Astrocyte (in vitro differentiated cells and primary cell): ENCODE measurements at regions not wholly inside any gene's neighbourhood (a gene's known extent, or its start where the extent isn't known, plus 50 kb on each side); places are given as distances from the start of the nearest gene placed in this dataset.

Experiments
- DNase-seq: peaks from one replicate; pipeline ENCODE4 v3.0.0-alpha.2; 2010; ENCODE audit warnings: low read depth
- FAIRE-seq: peaks from 2 replicates; lab custom pipeline; 2011; peaks lifted over from hg19 to GRCh38; lab: Jason Lieb, UNC
- H2AFZ ChIP-seq: 2 replicates; pipeline ENCODE4 v1.6.0; 2012; ENCODE audit warnings: low read depth, low read length, inconsistent platforms
- H3K27ac ChIP-seq: 2 replicates; pipeline ENCODE4 v1.5.1; 2011; ENCODE audit warnings: low read depth, low read length, inconsistent platforms
- H3K27me3 ChIP-seq: 2 replicates; pipeline ENCODE4 v1.6.0; 2011; ENCODE audit warnings: low read length, inconsistent platforms; ENCODE audit not compliant: insufficient read depth
- H3K36me3 ChIP-seq: 2 replicates; pipeline ENCODE4 v1.5.1; 2011; ENCODE audit warnings: low read length, inconsistent platforms; ENCODE audit not compliant: insufficient read depth
- H3K4me1 ChIP-seq: 2 replicates; pipeline ENCODE4 v1.5.1; 2011; ENCODE audit warnings: low read length, inconsistent platforms; ENCODE audit not compliant: insufficient read depth
- H3K4me2 ChIP-seq: 2 replicates; pipeline ENCODE4 v1.6.0; 2012; ENCODE audit warnings: low read length, inconsistent platforms
- H3K4me3 ChIP-seq: 2 replicates; pipeline ENCODE4 v1.5.1; 2011; ENCODE audit warnings: low read depth, mild to moderate bottlenecking, low read length, inconsistent platforms; ENCODE audit not compliant: insufficient read depth
- H3K79me2 ChIP-seq: 2 replicates; pipeline ENCODE4 v1.6.0; 2012; ENCODE audit warnings: mild to moderate bottlenecking, low read length, inconsistent platforms; ENCODE audit not compliant: insufficient read depth
- H3K9ac ChIP-seq: 2 replicates; pipeline ENCODE4 v1.6.0; 2012; ENCODE audit warnings: mild to moderate bottlenecking, low read length, inconsistent platforms
- H3K9me3 ChIP-seq: 2 replicates; pipeline ENCODE4 v1.5.1; 2012; ENCODE audit warnings: low read depth, mild to moderate bottlenecking, low read length, inconsistent platforms; ENCODE audit not compliant: insufficient read depth
- H4K20me1 ChIP-seq: 2 replicates; pipeline ENCODE4 v1.6.0; 2012; ENCODE audit warnings: low read length, inconsistent platforms; ENCODE audit not compliant: insufficient read depth
- H3K27ac Mint-ChIP-seq: one replicate; pipeline ENCODE4 v1.8.0; 2021; ENCODE audit warnings: mild to moderate bottlenecking, mixed read lengths; ENCODE audit not compliant: unreplicated experiment
- H3K27me3 Mint-ChIP-seq: one replicate; pipeline ENCODE4 v1.8.0; 2021; ENCODE audit warnings: low read depth, mixed read lengths; ENCODE audit not compliant: unreplicated experiment
- H3K36me3 Mint-ChIP-seq: one replicate; pipeline ENCODE4 v1.8.0; 2021; ENCODE audit warnings: low read depth, mixed read lengths; ENCODE audit not compliant: unreplicated experiment
- H3K4me1 Mint-ChIP-seq: one replicate; pipeline ENCODE4 v1.8.0; 2021; ENCODE audit warnings: low read depth, mixed read lengths; ENCODE audit not compliant: unreplicated experiment
- H3K4me3 Mint-ChIP-seq: one replicate; pipeline ENCODE4 v1.8.0; 2021; ENCODE audit warnings: mild to moderate bottlenecking, moderate library complexity, mixed read lengths; ENCODE audit not compliant: unreplicated experiment
- H3K9me3 Mint-ChIP-seq: one replicate; pipeline ENCODE4 v1.8.0; 2021; ENCODE audit warnings: mild to moderate bottlenecking, mixed read lengths; ENCODE audit not compliant: unreplicated experiment
- EZH2 ChIP-seq: IDR thresholded peaks from 2 replicates; pipeline ENCODE4 v1.6.1; 2012; ENCODE audit warnings: mild to moderate bottlenecking, low read length, inconsistent platforms; ENCODE audit not compliant: insufficient read depth
- TF ChIP-seq, protein P1 (sequence below): IDR thresholded peaks from 2 replicates; pipeline ENCODE4 v1.5.1; 2011; ENCODE audit warnings: low read depth, mild to moderate bottlenecking, inconsistent platforms, low read length, moderate library complexity; ENCODE audit not compliant: insufficient read depth

- Histone ChIP-seq H3K4me3 (no peak overlapping the region), H4K20me1 (no peaks in the 10 kb centered on the region), H3K36me3 (no peaks in the 10 kb centered on the region), H3K9ac (no peak overlapping the region), H2AFZ (no peak overlapping the region), H3K4me2 (no peak overlapping the region), H3K27ac (no peak overlapping the region), H3K27me3 (no peaks in the 10 kb centered on the region), H3K79me2 (no peaks in the 10 kb centered on the region), H3K9me3 (peaks cover 4% of the 10 kb centered on the region), H3K4me1 (no peaks in the 10 kb centered on the region)
- Mint-ChIP-seq H3K27me3 (no peaks in the 10 kb centered on the region), H3K4me3 (no peak overlapping the region), H3K4me1 (no peaks in the 10 kb centered on the region), H3K36me3 (no peaks in the 10 kb centered on the region), H3K27ac (peak overlapping the region; percentile 24), H3K9me3 (peaks cover 1% of the 10 kb centered on the region)
- DNase-seq (peak; percentile 6), FAIRE-seq (no peak)
- TF ChIP-seq, protein P1, sequence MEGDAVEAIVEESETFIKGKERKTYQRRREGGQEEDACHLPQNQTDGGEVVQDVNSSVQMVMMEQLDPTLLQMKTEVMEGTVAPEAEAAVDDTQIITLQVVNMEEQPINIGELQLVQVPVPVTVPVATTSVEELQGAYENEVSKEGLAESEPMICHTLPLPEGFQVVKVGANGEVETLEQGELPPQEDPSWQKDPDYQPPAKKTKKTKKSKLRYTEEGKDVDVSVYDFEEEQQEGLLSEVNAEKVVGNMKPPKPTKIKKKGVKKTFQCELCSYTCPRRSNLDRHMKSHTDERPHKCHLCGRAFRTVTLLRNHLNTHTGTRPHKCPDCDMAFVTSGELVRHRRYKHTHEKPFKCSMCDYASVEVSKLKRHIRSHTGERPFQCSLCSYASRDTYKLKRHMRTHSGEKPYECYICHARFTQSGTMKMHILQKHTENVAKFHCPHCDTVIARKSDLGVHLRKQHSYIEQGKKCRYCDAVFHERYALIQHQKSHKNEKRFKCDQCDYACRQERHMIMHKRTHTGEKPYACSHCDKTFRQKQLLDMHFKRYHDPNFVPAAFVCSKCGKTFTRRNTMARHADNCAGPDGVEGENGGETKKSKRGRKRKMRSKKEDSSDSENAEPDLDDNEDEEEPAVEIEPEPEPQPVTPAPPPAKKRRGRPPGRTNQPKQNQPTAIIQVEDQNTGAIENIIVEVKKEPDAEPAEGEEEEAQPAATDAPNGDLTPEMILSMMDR = no peak
- no peak for TF ChIP-seq EZH2
Observed at GRCh38 chr3:102123590-102124190, 274.4 kb downstream of the NFKBIZ start.

DNA sequence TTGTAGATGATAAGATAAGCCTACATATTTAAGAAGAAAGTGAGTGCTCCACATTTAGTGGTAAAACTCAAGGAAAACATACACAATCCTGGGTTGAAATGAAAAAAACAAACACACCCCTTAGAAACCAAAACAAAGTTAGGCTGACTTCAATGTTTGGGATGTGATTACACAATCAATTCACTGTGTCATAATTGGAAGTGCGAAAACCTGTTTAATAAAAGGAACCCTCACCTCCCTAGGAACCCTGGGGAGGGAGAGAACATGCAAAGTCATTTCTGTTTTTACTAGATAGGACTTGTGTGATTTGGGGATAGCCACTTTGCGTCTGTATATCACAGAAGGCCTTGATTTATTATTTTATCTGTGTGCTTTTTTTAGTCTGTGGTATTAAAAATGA is 275.0 kb downstream of the NFKBIZ start:
- no peaks in the 10 kb centered on the region for H4K20me1 ChIP-seq
- H2AFZ ChIP-seq = no peak overlapping the region
- no peak overlapping the region for H3K27ac ChIP-seq
- DNase-seq (peak; percentile 10), FAIRE-seq (no peak)
- no peaks in the 10 kb centered on the region for H3K79me2 ChIP-seq
- no peak overlapping the region for H3K9ac ChIP-seq
- H3K4me3 Mint-ChIP-seq = no peak overlapping the region
- H3K36me3 ChIP-seq = no peaks in the 10 kb centered on the region
- no peaks in the 10 kb centered on the region for H3K27me3 Mint-ChIP-seq
- peaks cover 4% of the 10 kb centered on the region for H3K9me3 ChIP-seq
- TF ChIP-seq, protein P1 = no peak
- TF ChIP-seq EZH2 = no peak
- no peak overlapping the region for H3K4me3 ChIP-seq
- peaks cover 1% of the 10 kb centered on the region for H3K9me3 Mint-ChIP-seq
- H3K27me3 ChIP-seq = no peaks in the 10 kb centered on the region
- H3K36me3 Mint-ChIP-seq = no peaks in the 10 kb centered on the region
- H3K4me1 ChIP-seq = no peaks in the 10 kb centered on the region
- no peaks in the 10 kb centered on the region for H3K4me1 Mint-ChIP-seq
- H3K4me2 ChIP-seq = no peak overlapping the region
- no peak overlapping the region for H3K27ac Mint-ChIP-seq

DNA sequence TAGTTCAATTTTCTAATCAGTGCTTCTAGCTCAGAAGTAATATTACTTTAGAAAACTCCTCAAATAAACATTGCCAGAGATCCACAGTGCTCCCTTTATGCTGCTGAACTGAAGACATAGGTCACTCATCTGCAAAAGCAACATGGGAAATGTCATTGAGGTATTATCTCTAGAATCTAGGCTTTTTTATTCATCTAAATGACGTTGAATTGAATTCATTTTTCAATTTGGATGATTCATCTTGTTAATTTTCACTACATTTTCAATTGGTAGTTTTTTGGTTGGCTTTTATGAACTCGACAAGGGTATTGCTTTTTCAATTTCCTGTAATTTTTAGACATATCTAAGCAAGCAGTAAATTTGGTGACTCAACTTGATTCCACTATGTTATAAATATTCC is 275.4 kb downstream of the NFKBIZ start:
- Mint-ChIP-seq H3K36me3 (no peaks in the 10 kb centered on the region), H3K9me3 (peaks cover 1% of the 10 kb centered on the region), H3K4me1 (no peaks in the 10 kb centered on the region), H3K27me3 (no peaks in the 10 kb centered on the region), H3K27ac (no peak overlapping the region), H3K4me3 (no peak overlapping the region)
- Histone ChIP-seq H3K9me3 (peaks cover 4% of the 10 kb centered on the region), H2AFZ (no peak overlapping the region), H3K36me3 (no peaks in the 10 kb centered on the region), H3K4me3 (no peak overlapping the region), H3K4me2 (no peak overlapping the region), H3K79me2 (no peaks in the 10 kb centered on the region), H3K27me3 (no peaks in the 10 kb centered on the region), H3K4me1 (no peaks in the 10 kb centered on the region), H4K20me1 (no peaks in the 10 kb centered on the region), H3K27ac (no peak overlapping the region), H3K9ac (no peak overlapping the region)
- DNase-seq = no peak
- TF ChIP-seq EZH2 = no peak
- TF ChIP-seq, protein P1 = no peak
- FAIRE-seq = no peak
